ENCODE measurements at regions not wholly inside any gene's neighbourhood (a gene's known extent, or its start where the extent isn't known, plus 50 kb on each side); places are given as distances from the start of the nearest gene placed in this dataset.
A peak's percentile ranks its signal among the peaks of the same experiment; 100 is the strongest.

DNA sequence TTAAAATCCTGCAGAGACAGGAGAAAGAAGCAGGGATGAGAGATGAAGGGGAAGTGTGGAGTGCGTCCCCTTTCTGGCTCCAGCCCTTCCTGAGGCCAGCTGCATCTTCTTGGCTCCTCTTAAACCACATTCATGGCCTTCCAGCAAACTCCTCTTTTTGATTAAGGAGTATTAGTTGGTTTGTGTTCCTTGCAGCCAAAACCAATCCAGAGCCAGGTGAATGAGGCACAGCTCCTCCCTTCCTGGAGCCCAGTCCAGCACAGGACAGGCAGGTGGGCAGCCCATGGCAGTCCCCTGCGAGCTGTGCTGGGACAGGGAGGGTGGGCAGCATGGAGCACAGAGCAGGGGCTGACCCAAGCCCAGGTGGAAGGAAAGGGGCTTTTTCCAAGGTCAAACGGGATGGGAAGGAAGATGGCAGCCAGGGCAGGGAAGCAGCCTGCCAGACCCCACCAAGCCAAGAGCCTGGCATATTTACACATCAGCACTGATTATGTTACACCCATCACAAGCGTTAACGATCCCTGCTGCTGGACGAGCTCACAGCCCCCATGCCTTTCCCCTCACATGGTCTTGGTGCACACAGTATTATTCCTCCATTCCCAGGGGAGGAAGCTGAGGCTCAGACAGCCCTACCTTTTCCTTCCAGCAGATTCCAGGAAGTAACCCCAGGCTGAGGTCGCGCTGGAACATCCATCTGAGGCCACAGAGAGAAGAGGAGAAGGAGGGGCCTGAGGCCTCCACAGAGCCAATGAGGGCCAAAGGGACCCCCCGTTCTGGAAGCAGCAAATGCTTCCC is 175.6 kb downstream of the SMAD6 start:
- Histone ChIP-seq H3K9ac (replicated peaks in 1 of 4; ENCODE audit: extremely low read depth in 1 of 4, low read depth in 3 of 4, low read length in 3 of 4) (no peak overlapping the region), H4K91ac (replicated peaks; ENCODE audit: insufficient read length, low read length) (no peak overlapping the region), H2BK5ac (ENCODE audit: low read depth, low read length) (no peak overlapping the region), H2AFZ (ENCODE audit: low read length) (0 out of 2 replicates have a peak overlapping the region, but pooled peaks have one; percentile 47), H3K18ac (ENCODE audit: extremely low read depth, low read length) (no peak overlapping the region), H3K14ac (ENCODE audit: insufficient read length) (no peak overlapping the region), H3K9me3 (ENCODE audit: insufficient read depth in 2 of 2, low read depth in 1 of 2, low read length in 1 of 2) (no peaks in the 10 kb centered on the region), H2AK5ac (ENCODE audit: low read depth, low read length) (no peak overlapping the region), H2BK120ac (replicated peaks; ENCODE audit: low read depth, low read length) (no peak overlapping the region), H3K56ac (replicated peaks; ENCODE audit: insufficient read length, low read depth, low read length) (no peak overlapping the region), H4K8ac (ENCODE audit: extremely low read depth, insufficient read depth, low read length) (no peak overlapping the region), H3K4me1 (replicated peaks in 1 of 4; ENCODE audit: control insufficient read depth in 3 of 4, insufficient read depth in 4 of 4, low read length in 3 of 4) (peaks cover 0 to 3% (median 0%) of the 10 kb centered on the region in 4 experiments; a peak in 1 of 7 replicates), H3K79me1 (ENCODE audit: low read depth, low read length) (no peaks in the 10 kb centered on the region), H2BK15ac (ENCODE audit: low read length) (no peak overlapping the region), H3K27me3 (replicated peaks in 1 of 4; ENCODE audit: control insufficient read depth in 3 of 4, extremely low read depth in 1 of 4, insufficient read depth in 3 of 4, low read length in 3 of 4) (no peaks in the 10 kb centered on the region), H3K27ac (ENCODE audit: low read depth, low read length) (no peak overlapping the region), H3K36me3 (ENCODE audit: control insufficient read depth in 2 of 4, insufficient read depth in 4 of 4, low read length in 3 of 4) (no peaks in the 10 kb centered on the region), H2BK12ac (ENCODE audit: low read depth, low read length) (no peak overlapping the region), H3K4me3 (ENCODE audit: extremely low read depth in 1 of 4, insufficient read depth in 2 of 4, low read depth in 3 of 4, low read length in 4 of 4) (no peak overlapping the region), H3K4ac (replicated peaks; ENCODE audit: insufficient read length, low read depth, low read length) (no peak overlapping the region), H4K5ac (ENCODE audit: insufficient read length, low read depth, low read length) (no peak overlapping the region), H3K79me2 (ENCODE audit: control insufficient read depth in 1 of 2, insufficient read depth in 2 of 2, low read length in 2 of 2) (no peaks in the 10 kb centered on the region), H3K23ac (ENCODE audit: insufficient read length) (no peak overlapping the region), H3K23me2 (ENCODE audit: low read depth, low read length) (no peaks in the 10 kb centered on the region), H3K4me2 (ENCODE audit: insufficient read depth in 1 of 2, low read depth in 2 of 2, low read length in 2 of 2) (no peak overlapping the region), H2BK20ac (ENCODE audit: low read length) (no peak overlapping the region), H4K20me1 (replicated peaks in 1 of 2; ENCODE audit: control insufficient read depth in 1 of 2, insufficient read depth in 2 of 2, low read length in 2 of 2) (peaks cover 0 to 2% of the 10 kb centered on the region in 2 experiments)
- ChIA-PET CTCF (ENCODE audit: partially characterized antibody) (interaction anchor here (0.6 to 2.6 kb wide), 7 partner anchors 16 to 309 kb away, joined by 3 to 17 read pairs (median 4); no protein-coding TSS in a partner anchor), POLR2A (ENCODE audit: partially characterized antibody) (no interaction called here)
- DNase-seq (ENCODE audit: low read depth in 1 of 2, low spot score in 2 of 2) (peak in 1 of 2 experiments; percentile 39), FAIRE-seq (no peak)
- 85% methylated on average over 7 of the region's 9 CpGs; no CpG with 5 or more reads in 1 of the 2 experiments for WGBS, 2 experiments (ENCODE audit: extremely low coverage in 1 of 2, insufficient coverage in 1 of 2, insufficient read length in 1 of 2, insufficient replicate concordance in 2 of 2, low coverage in 1 of 2, low lambda C conversion rate in 2 of 2, missing lambda C conversion rate in 1 of 2)
